Thyroid gland (tissue), 4 donors: ENCODE measurements at regions not wholly inside any gene's neighbourhood (a gene's known extent, or its start where the extent isn't known, plus 50 kb on each side); places are given as distances from the start of the nearest gene placed in this dataset.

Experiments used
- DNase-seq, 2 donors: peaks; one replicate each; pipeline ENCODE4 v3.0.0-alpha.2; 2019
- H3K27ac ChIP-seq, 3 donors: fragments of 200-600 bp; sonication (generic); 1 replicate in 2 of 3; 2 replicates in 1 of 3; pipeline ENCODE4 v1.5.1; 2016 to 2019; ENCODE audit warnings: mild to moderate bottlenecking in 1 of 3, moderate library complexity in 1 of 3
- H3K27me3 ChIP-seq: fragments of 200-600 bp; sonication (generic); one replicate; pipeline ENCODE4 v1.5.1; 2019
- H3K36me3 ChIP-seq, 2 donors: fragments of 200-600 bp; sonication (generic); one replicate each; pipeline ENCODE4 v1.5.1; 2016 to 2019
- H3K4me1 ChIP-seq, 2 donors: fragments of 200-600 bp; sonication (generic); one replicate each; pipeline ENCODE4 v1.5.1; 2017 to 2019
- H3K4me3 ChIP-seq, 3 donors: fragments of 200-600 bp; sonication (generic); replicated peaks in 1 of 3; 1 replicate in 2 of 3; 2 replicates in 1 of 3; pipeline ENCODE4 v1.5.1; 2016; ENCODE audit warnings: mild to moderate bottlenecking in 1 of 3
- H3K9me3 ChIP-seq: fragments of 200-600 bp; sonication (generic); one replicate; pipeline ENCODE4 v1.5.1; 2017
- CTCF ChIP-seq, 6 experiments: fragments of 200-600 bp in 3 of 6; fragments of 450-650 bp in 3 of 6; sonication (generic) in 3 of 6; IDR thresholded peaks; one replicate each; pipeline ENCODE4 v1.5.1; 2016 to 2019; ENCODE audit warnings: antibody characterized with exemption in 6 of 6, mild to moderate bottlenecking in 2 of 6, inconsistent platforms in 1 of 6, moderate library complexity in 1 of 6
- POLR2A ChIP-seq, 2 donors: fragments of 450-650 bp; IDR thresholded peaks; one replicate each; pipeline ENCODE4 v1.6.1; 2017; ENCODE audit warnings: antibody characterized with exemption in 2 of 2, mild to moderate bottlenecking in 2 of 2, moderate library complexity in 1 of 2
- WGBS, 2 donors: methylation state at CpG; one replicate each; pipeline ENCODE4 v1.1.5; 2017; 5-methylcytosine and 5-hydroxymethylcytosine counted together
- intact Hi-C: fragments of 100-400 bp; cut with DNase I; formaldehyde crosslinking; loops from one replicate; pipeline ENCODE4 v1.15.1; 2023

GRCh38 chr6:164104432-164104831 is 689.9 kb downstream of the QKI start:
- intact Hi-C loops, result no loop called here
- no peaks in the 10 kb centered on the region for H3K27me3 ChIP-seq
- no peak for DNase-seq
- H3K36me3 ChIP-seq, result no peaks in the 10 kb centered on the region
- no peak overlapping the region for H3K4me3 ChIP-seq
- TF ChIP-seq CTCF (IDR thresholded peaks at IDR 0.05) (no peak), POLR2A (IDR thresholded peaks at IDR 0.05) (no peak)
- H3K27ac ChIP-seq, result no peak overlapping the region
- no peaks in the 10 kb centered on the region for H3K4me1 ChIP-seq
- 91 to 96% methylated on average over 4 of the region's 4 CpGs for WGBS, 2 donors
- H3K9me3 ChIP-seq, result no peaks in the 10 kb centered on the region

GRCh38 chr6:164102693-164103092 is 688.2 kb downstream of the QKI start:
- TF ChIP-seq CTCF (IDR thresholded peaks at IDR 0.05) (no peak), POLR2A (IDR thresholded peaks at IDR 0.05) (no peak)
- Histone ChIP-seq H3K27ac (no peak overlapping the region), H3K9me3 (no peaks in the 10 kb centered on the region), H3K4me1 (peaks cover 0 to 3% of the 10 kb centered on the region in 2 donors), H3K27me3 (no peaks in the 10 kb centered on the region), H3K4me3 (no peak overlapping the region), H3K36me3 (no peaks in the 10 kb centered on the region)
- intact Hi-C loops, result no loop called here
- whole genome bisulfite sequencing, 2 donors, result 91 to 92% methylated on average over 4 of the region's 4 CpGs
- no peak for DNase-seq

- H3K4me3 ChIP-seq, result no peak overlapping the region
- no peak for TF ChIP-seq CTCF (IDR thresholded peaks at IDR 0.05)
- TF ChIP-seq POLR2A (IDR thresholded peaks at IDR 0.05), result no peak
- no peak overlapping the region for H3K27ac ChIP-seq
- H3K36me3 ChIP-seq, result no peaks in the 10 kb centered on the region
- DNase-seq, result no peak
- H3K27me3 ChIP-seq, result no peaks in the 10 kb centered on the region
- H3K9me3 ChIP-seq, result no peaks in the 10 kb centered on the region
- WGBS, 2 donors, result 77 to 78% methylated on average over 2 of the region's 2 CpGs
- intact Hi-C loops, result no loop called here
- H3K4me1 ChIP-seq, result peaks cover 0 to 3% of the 10 kb centered on the region in 2 donors
Observed at GRCh38 chr6:164101859-164102258, 687.3 kb downstream of the QKI start.

- H3K9me3 ChIP-seq, result no peaks in the 10 kb centered on the region
- no peak overlapping the region for H3K4me3 ChIP-seq
- H3K27me3 ChIP-seq, result no peaks in the 10 kb centered on the region
- H3K36me3 ChIP-seq, result no peaks in the 10 kb centered on the region
- no peak for DNase-seq
- peaks cover 0 to 3% of the 10 kb centered on the region in 2 donors for H3K4me1 ChIP-seq
- intact Hi-C loops, result no loop called here
- H3K27ac ChIP-seq, result no peak overlapping the region
- no peak for TF ChIP-seq CTCF (IDR thresholded peaks at IDR 0.05)
- TF ChIP-seq POLR2A (IDR thresholded peaks at IDR 0.05), result no peak
- 76 to 80% methylated on average over 22 of the region's 22 CpGs for WGBS, 2 donors
Observed at GRCh38 chr6:164099269-164099865, 684.8 kb downstream of the QKI start.

- 18 to 35% methylated on average over 9 of the region's 9 CpGs for WGBS, 2 donors
- Histone ChIP-seq H3K4me1 (peaks cover 0 to 3% of the 10 kb centered on the region in 2 donors), H3K36me3 (no peaks in the 10 kb centered on the region), H3K4me3 (no peak overlapping the region), H3K27me3 (no peaks in the 10 kb centered on the region), H3K27ac (no peak overlapping the region), H3K9me3 (no peaks in the 10 kb centered on the region)
- DNase-seq, result no peak
- intact Hi-C loops, result no loop called here
- TF ChIP-seq CTCF (IDR thresholded peaks at IDR 0.05) (no peak), POLR2A (IDR thresholded peaks at IDR 0.05) (no peak)
Observed at GRCh38 chr6:164098857-164099267, 684.3 kb downstream of the QKI start.
